PC-9 (cell line): ENCODE measurements at regions not wholly inside any gene's neighbourhood (a gene's known extent, or its start where the extent isn't known, plus 50 kb on each side); places are given as distances from the start of the nearest gene placed in this dataset.

Experiments
- BruUV-seq: library from RNA; stranded (reverse); fragments of 400-500 nt; replicated peaks from 2 replicates; lab custom pipeline; 2021; lab: Mats Ljungman, UMichigan
- CTCF ChIA-PET: fragments of 300-600 bp; sonication (Branson Sonifier 250); formaldehyde crosslinking; loops from one replicate; lab custom pipeline; 2022; ENCODE audit warnings: antibody characterized with exemption; lab: Charles Lee
- POLR2A ChIA-PET: fragments of 300-600 bp; sonication (Branson Sonifier 250); formaldehyde crosslinking; loops from one replicate; lab custom pipeline; 2022; ENCODE audit warnings: antibody characterized with exemption; ENCODE audit not compliant: unreplicated experiment; lab: Charles Lee
- DNase-seq, 2 experiments: peaks; one replicate each; pipeline versions ENCODE4 v3.0.0 to v3.0.0-alpha.2; 2015 to 2022; ENCODE audit warnings: mixed read lengths in 1 of 2
- H2AFZ ChIP-seq: fragments of 200-600 bp; sonication (generic); 2 replicates; pipeline ENCODE4 v1.8.1; 2017; ENCODE audit warnings: antibody characterized with exemption
- H3F3A ChIP-seq: fragments of 200-600 bp; sonication (generic); 2 replicates; pipeline ENCODE4 v1.8.1; 2017; ENCODE audit warnings: antibody characterized with exemption, mild to moderate bottlenecking, low read depth; ENCODE audit not compliant: insufficient read depth
- H3K27ac ChIP-seq: fragments of 200-600 bp; sonication (generic); 2 replicates; pipeline ENCODE4 v1.6.1; 2016; ENCODE audit warnings: mixed run types
- H3K27me3 ChIP-seq: fragments of 200-600 bp; sonication (generic); 2 replicates; pipeline ENCODE4 v1.6.1; 2016; ENCODE audit warnings: low read depth, mixed run types; ENCODE audit not compliant: insufficient read depth
- H3K36me3 ChIP-seq: fragments of 200-600 bp; sonication (generic); 2 replicates; pipeline ENCODE4 v1.6.1; 2016; ENCODE audit warnings: low read depth, mixed run types
- H3K4me1 ChIP-seq: fragments of 200-600 bp; sonication (generic); replicated peaks from 2 replicates; pipeline ENCODE4 v1.6.1; 2016; ENCODE audit warnings: mixed run types; ENCODE audit not compliant: insufficient read depth
- H3K4me2 ChIP-seq: fragments of 200-600 bp; sonication (generic); 2 replicates; pipeline ENCODE4 v1.6.1; 2017; ENCODE audit warnings: mixed run types
- H3K4me3 ChIP-seq: fragments of 200-600 bp; sonication (generic); 2 replicates; pipeline ENCODE4 v1.6.1; 2016; ENCODE audit warnings: mixed run types
- H3K79me2 ChIP-seq: fragments of 200-600 bp; sonication (generic); 2 replicates; pipeline ENCODE4 v1.6.1; 2017; ENCODE audit warnings: low read depth, mixed run types
- H3K9me2 ChIP-seq: fragments of 200-600 bp; sonication (generic); 2 replicates; pipeline ENCODE4 v1.8.1; 2017; ENCODE audit warnings: mild to moderate bottlenecking; ENCODE audit not compliant: insufficient read depth
- H3K9me3 ChIP-seq: fragments of 200-600 bp; sonication (generic); 2 replicates; pipeline ENCODE4 v1.8.1; 2016; ENCODE audit warnings: low read depth; ENCODE audit not compliant: insufficient read depth
- H4K20me1 ChIP-seq: fragments of 200-600 bp; sonication (generic); 2 replicates; pipeline ENCODE4 v1.8.1; 2017; ENCODE audit not compliant: insufficient read depth
- EZH2 ChIP-seq: fragments of 200-600 bp; sonication (generic); IDR thresholded peaks from 2 replicates; pipeline ENCODE4 v1.8.0; 2017; ENCODE audit warnings: antibody characterized with exemption, low read depth
- intact Hi-C: fragments of 100-400 bp; cut with micrococcal nuclease; formaldehyde crosslinking; loops from one replicate; pipeline ENCODE4 v1.10.0; 2022; ENCODE audit not compliant: unreplicated experiment
- TF ChIP-seq, protein P1 (sequence below): fragments of 200-600 bp; sonication (generic); conservative IDR thresholded peaks from 2 replicates; pipeline ENCODE4 v1.6.1; 2017; ENCODE audit warnings: mixed run types, antibody characterized with exemption, mild to moderate bottlenecking, moderate library complexity

- intact Hi-C loops: no loop called here
- Histone ChIP-seq H4K20me1 (no peaks in the 10 kb centered on the region), H3K4me1 (no peaks in the 10 kb centered on the region), H3K27me3 (no peaks in the 10 kb centered on the region), H3K36me3 (no peaks in the 10 kb centered on the region), H3K9me3 (no peaks in the 10 kb centered on the region), H3K79me2 (no peaks in the 10 kb centered on the region), H3K27ac (no peak overlapping the region), H3F3A (no peaks in the 10 kb centered on the region), H2AFZ (no peak overlapping the region), H3K4me3 (no peak overlapping the region), H3K4me2 (no peak overlapping the region), H3K9me2 (no peaks in the 10 kb centered on the region)
- DNase-seq: no peak
- TF ChIP-seq, protein P1, sequence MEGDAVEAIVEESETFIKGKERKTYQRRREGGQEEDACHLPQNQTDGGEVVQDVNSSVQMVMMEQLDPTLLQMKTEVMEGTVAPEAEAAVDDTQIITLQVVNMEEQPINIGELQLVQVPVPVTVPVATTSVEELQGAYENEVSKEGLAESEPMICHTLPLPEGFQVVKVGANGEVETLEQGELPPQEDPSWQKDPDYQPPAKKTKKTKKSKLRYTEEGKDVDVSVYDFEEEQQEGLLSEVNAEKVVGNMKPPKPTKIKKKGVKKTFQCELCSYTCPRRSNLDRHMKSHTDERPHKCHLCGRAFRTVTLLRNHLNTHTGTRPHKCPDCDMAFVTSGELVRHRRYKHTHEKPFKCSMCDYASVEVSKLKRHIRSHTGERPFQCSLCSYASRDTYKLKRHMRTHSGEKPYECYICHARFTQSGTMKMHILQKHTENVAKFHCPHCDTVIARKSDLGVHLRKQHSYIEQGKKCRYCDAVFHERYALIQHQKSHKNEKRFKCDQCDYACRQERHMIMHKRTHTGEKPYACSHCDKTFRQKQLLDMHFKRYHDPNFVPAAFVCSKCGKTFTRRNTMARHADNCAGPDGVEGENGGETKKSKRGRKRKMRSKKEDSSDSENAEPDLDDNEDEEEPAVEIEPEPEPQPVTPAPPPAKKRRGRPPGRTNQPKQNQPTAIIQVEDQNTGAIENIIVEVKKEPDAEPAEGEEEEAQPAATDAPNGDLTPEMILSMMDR: no peak
- no peak for TF ChIP-seq EZH2
- BruUV-seq: no TSS peak
- ChIA-PET CTCF (no interaction called here), POLR2A (no interaction called here)
Observed at GRCh38 chr11:128040603-128041002, 546.8 kb downstream of the ETS1 start.

DNA sequence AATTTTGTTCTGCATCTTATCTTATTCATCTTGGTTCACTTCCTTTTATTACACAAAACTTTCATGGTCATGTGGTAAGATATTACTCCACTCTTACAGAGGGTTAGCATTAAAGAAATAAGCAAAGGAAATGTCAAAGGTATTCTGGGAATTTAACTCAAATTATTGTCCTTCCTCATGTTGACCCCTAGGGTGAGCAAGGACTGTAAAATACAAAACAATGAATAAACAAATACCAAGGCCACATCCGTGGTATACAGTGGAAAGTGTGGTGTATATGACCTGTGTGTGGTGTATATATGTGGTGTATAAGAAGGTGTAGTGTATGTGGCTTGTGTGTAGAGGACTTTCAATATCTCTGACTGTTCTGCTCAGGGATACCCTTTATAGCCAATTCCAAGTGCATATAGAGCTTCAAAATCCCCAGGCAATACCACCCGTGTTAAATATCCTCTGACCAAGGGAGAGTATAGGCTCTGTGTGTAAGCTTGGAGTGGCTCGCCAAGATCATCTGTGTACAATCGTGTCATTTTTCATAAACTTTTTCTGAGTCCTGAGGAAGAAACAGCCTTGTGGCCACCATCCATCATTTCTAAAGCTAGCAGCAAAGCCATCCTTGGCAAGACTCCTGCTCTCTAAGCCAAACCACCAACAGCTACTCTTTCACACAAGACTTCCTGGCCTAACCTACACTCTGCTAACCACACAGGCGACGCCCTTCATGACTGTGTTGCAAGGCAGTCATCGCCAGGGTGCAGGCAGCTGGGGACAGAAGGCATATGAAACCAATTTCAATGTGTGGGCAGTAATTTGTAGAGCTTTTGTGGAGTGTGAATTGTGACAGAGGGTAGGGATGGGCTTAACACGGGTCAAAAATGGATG is 548.0 kb downstream of the ETS1 start:
- no peak overlapping the region for H3K4me3 ChIP-seq

DNA sequence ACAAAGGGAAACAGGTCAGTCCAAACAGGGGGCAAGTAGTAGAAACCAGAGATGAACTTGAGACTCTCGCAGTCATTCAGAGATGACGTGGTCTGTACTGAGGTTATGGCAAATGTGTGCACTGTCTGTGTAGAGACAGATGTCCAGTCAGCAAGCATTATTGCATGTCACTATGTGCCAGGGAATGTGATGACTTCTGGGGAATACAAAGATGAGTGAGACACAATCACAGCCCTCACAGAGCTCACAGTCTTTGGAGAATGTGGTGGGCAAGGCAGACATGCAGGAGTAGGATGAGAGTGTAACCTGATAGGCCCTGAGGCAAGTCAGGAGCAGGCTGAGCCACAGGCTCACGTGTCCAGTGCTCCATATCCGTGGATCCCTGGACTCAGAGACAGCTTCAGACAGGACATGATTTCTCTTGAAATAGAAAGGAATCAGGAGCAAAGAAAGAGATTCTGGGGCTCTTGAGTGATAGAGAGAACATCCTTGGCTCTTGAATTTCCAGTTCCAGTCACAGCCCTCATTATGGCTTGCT is 550.7 kb downstream of the ETS1 start:
- intact Hi-C loops: loop anchor here (10.0 kb wide), 1 partner anchor 848 kb away; no protein-coding TSS in a partner anchor
- CTCF ChIA-PET: no interaction called here
- Histone ChIP-seq H3K9me2 (no peaks in the 10 kb centered on the region), H3K4me3 (no peak overlapping the region), H3K79me2 (no peaks in the 10 kb centered on the region), H4K20me1 (no peaks in the 10 kb centered on the region), H3K27me3 (no peaks in the 10 kb centered on the region), H3K4me2 (no peak overlapping the region), H3K4me1 (no peaks in the 10 kb centered on the region), H3K27ac (no peak overlapping the region), H2AFZ (no peak overlapping the region), H3F3A (no peaks in the 10 kb centered on the region), H3K36me3 (no peaks in the 10 kb centered on the region), H3K9me3 (no peaks in the 10 kb centered on the region)
- POLR2A ChIA-PET: no interaction called here
- TF ChIP-seq EZH2: no peak
- TF ChIP-seq, protein P1: no peak
- no TSS peak for BruUV-seq
- no peak for DNase-seq

More for the DNA sequence above, 548.0 kb downstream of the ETS1 start:
- Histone ChIP-seq H3K4me2 (no peak overlapping the region), H3K27me3 (no peaks in the 10 kb centered on the region), H3K9me2 (no peaks in the 10 kb centered on the region), H3K79me2 (no peaks in the 10 kb centered on the region), H3K27ac (no peak overlapping the region), H3K4me1 (no peaks in the 10 kb centered on the region), H3F3A (no peaks in the 10 kb centered on the region), H3K9me3 (no peaks in the 10 kb centered on the region), H2AFZ (no peak overlapping the region), H3K36me3 (no peaks in the 10 kb centered on the region), H4K20me1 (no peaks in the 10 kb centered on the region)
- BruUV-seq: no TSS peak
- ChIA-PET POLR2A (interaction anchor here (0.7 kb wide), 1 partner anchor 96 kb away, joined by 3 read pairs; no protein-coding TSS in a partner anchor), CTCF (no interaction called here)
- peak in 1 of 2 experiments; percentile 45 for DNase-seq
- intact Hi-C loops: loop anchor here (1.0 to 10.0 kb wide), 2 partner anchors 591 to 845 kb away; no protein-coding TSS in a partner anchor
- TF ChIP-seq, protein P1: no peak
- TF ChIP-seq EZH2: no peak
